ENCODE measurements at regions not wholly inside any gene's neighbourhood (a gene's known extent, or its start where the extent isn't known, plus 50 kb on each side); places are given as distances from the start of the nearest gene placed in this dataset.

DNA sequence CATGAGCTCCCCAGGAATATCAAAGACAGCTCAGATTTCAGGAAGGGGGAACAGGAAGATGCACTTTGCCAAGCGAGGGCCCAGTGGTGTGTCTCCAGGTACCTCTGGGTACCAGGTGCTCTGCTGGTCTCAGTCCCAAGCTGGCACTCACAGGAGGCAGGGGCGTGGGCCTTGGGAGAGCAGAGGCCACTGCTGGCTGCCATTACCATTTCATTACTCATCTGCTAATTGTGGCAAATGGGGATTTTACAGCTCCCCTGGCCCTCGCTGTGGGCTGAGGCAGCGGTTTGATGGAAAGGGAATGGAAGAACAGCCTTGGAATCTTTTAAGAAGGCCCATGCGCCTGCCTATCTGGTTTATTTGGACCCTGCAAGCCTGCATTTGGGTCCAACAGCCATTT, 192.0 kb upstream of the NAV2 start:
- TF ChIP-seq CTCF (conservative IDR thresholded peaks at IDR 0.05; ENCODE audit: low read depth, low read length) (no peak), EZH2 (IDR thresholded peaks at IDR 0.05; ENCODE audit: borderline replicate concordance, low read depth, low read length, poor library complexity, severe bottlenecking) (no peak)

Measured in A673 (cell line).